Common myeloid progenitor, CD34-positive (primary cell): ENCODE measurements at regions not wholly inside any gene's neighbourhood (a gene's known extent, or its start where the extent isn't known, plus 50 kb on each side); places are given as distances from the start of the nearest gene placed in this dataset.

Source experiments
- CTCF ChIA-PET: fragments of 350-600 bp; sonication (Branson Sonifier 250); formaldehyde crosslinking; loops from one replicate; lab custom pipeline; 2021; ENCODE audit warnings: antibody characterized with exemption; lab: Charles Lee
- POLR2A ChIA-PET: fragments of 350-600 bp; sonication (Branson Sonifier 250); formaldehyde crosslinking; loops from one replicate; lab custom pipeline; 2021; ENCODE audit warnings: antibody characterized with exemption; lab: Charles Lee
- DNase-seq, 3 donors: peaks; one replicate each; pipeline versions ENCODE4 v3.0.0 to v3.0.0-alpha.2; 2013
- H3K27ac ChIP-seq, 2 experiments: 1 replicate in 1 of 2; 2 replicates in 1 of 2; pipeline ENCODE4 v1.7.0; 2013; ENCODE audit warnings: inconsistent platforms in 2 of 2, low read length in 2 of 2, mild to moderate bottlenecking in 2 of 2, low read depth in 1 of 2, moderate library complexity in 1 of 2; ENCODE audit not compliant: severe bottlenecking in 2 of 2, insufficient read depth in 1 of 2, poor library complexity in 1 of 2
- H3K27me3 ChIP-seq, 5 experiments: replicated peaks in 2 of 5; 1 replicate in 3 of 5; 2 replicates in 2 of 5; pipeline versions ENCODE4 v1.6.1 to v1.7.0; 2013; ENCODE audit warnings: low read length in 4 of 5, mild to moderate bottlenecking in 2 of 5, moderate library complexity in 2 of 5, inconsistent platforms in 1 of 5; ENCODE audit not compliant: insufficient read depth in 5 of 5, control insufficient read depth in 4 of 5
- H3K36me3 ChIP-seq, 4 experiments: 1 replicate in 2 of 4; 2 replicates in 2 of 4; pipeline versions ENCODE4 v1.6.1 to v1.7.0; 2013; ENCODE audit warnings: low read length in 3 of 4, control low read depth in 1 of 4, mild to moderate bottlenecking in 1 of 4; ENCODE audit not compliant: control insufficient read depth in 4 of 4, insufficient read depth in 4 of 4
- H3K4me1 ChIP-seq, 4 experiments: 1 replicate in 3 of 4; 2 replicates in 1 of 4; pipeline versions ENCODE4 v1.6.1 to v1.7.1; 2013; ENCODE audit warnings: low read length in 3 of 4, mild to moderate bottlenecking in 3 of 4, control low read depth in 1 of 4, inconsistent platforms in 1 of 4, moderate library complexity in 1 of 4; ENCODE audit not compliant: control insufficient read depth in 4 of 4, insufficient read depth in 4 of 4; ENCODE audit errors: control extremely low read depth in 1 of 4
- H3K4me3 ChIP-seq, 7 experiments: 1 replicate in 4 of 7; 2 replicates in 3 of 7; pipeline versions ENCODE4 v1.5.1 to v1.7.0; 2013; ENCODE audit warnings: mild to moderate bottlenecking in 7 of 7, low read length in 6 of 7, moderate library complexity in 6 of 7, inconsistent platforms in 2 of 7, low read depth in 2 of 7, control low read depth in 1 of 7; ENCODE audit not compliant: insufficient read depth in 4 of 7, control insufficient read depth in 1 of 7; ENCODE audit errors: extremely low read depth in 1 of 7
- H3K9me3 ChIP-seq, 5 experiments: 1 replicate in 4 of 5; 2 replicates in 1 of 5; pipeline versions ENCODE4 v1.6.1 to v1.7.1; 2013; ENCODE audit warnings: low read length in 4 of 5, mild to moderate bottlenecking in 2 of 5, inconsistent platforms in 1 of 5, low read depth in 1 of 5, moderate library complexity in 1 of 5; ENCODE audit not compliant: control insufficient read depth in 4 of 5, insufficient read depth in 2 of 5; ENCODE audit errors: control extremely low read depth in 1 of 5
- WGBS: methylation state at CpG from one replicate; pipeline ENCODE4 v1.1.5; 2013; ENCODE audit not compliant: insufficient coverage; 5-methylcytosine and 5-hydroxymethylcytosine counted together

DNA sequence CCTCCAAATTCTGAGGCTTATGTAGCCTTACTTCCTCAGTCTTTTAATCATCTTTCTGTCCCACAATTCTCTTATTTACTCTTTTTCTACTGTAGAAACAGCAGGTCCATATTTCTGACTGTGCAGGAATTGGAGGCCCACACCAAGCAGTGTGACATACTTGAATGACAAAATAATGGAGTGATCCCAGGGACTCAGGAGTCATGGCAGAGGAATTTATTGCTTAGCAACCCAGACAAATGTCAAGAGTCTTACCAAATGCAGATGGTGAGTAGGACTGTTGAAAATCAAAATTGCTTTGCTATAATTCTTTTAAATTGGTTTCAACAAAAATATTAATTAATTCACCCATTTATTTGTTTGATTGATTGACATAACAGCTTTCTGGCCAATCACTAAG lies 59.9 kb downstream of the HTR1B start:
- no peaks in the 10 kb centered on the region for H3K9me3 ChIP-seq
- CTCF ChIA-PET, result no interaction called here
- H3K27ac ChIP-seq, result no peak overlapping the region
- POLR2A ChIA-PET, result no interaction called here
- no peaks in the 10 kb centered on the region for H3K27me3 ChIP-seq
- DNase-seq, result no peak
- H3K4me1 ChIP-seq, result no peaks in the 10 kb centered on the region
- no peaks in the 10 kb centered on the region for H3K36me3 ChIP-seq
- H3K4me3 ChIP-seq, result no peak overlapping the region

DNA sequence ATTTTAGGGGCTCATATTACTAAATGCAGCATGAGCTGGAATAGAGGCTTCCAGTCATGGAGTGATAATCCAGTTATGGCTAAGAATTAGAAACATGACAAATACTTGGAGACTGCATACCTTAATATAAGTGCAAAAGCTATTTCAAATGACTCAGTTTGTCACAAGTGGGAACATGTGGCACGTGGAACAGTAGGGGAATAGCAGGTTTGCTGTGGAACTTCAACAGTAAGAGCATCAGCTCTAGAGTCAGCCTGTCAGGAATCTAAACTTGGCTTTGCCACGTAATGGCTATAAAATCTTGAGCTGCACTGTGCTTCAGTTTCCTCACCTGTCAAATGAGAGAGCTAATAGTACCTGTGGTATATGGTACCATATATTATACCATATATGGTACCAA lies 62.1 kb downstream of the HTR1B start:
- Histone ChIP-seq H3K36me3 (no peaks in the 10 kb centered on the region), H3K4me1 (no peaks in the 10 kb centered on the region), H3K27me3 (no peaks in the 10 kb centered on the region), H3K27ac (no peak overlapping the region), H3K4me3 (no peak overlapping the region), H3K9me3 (no peaks in the 10 kb centered on the region)
- no peak for DNase-seq
- ChIA-PET POLR2A (no interaction called here), CTCF (no interaction called here)
- 100% methylated on average over 1 of the region's 2 CpGs for WGBS

DNA sequence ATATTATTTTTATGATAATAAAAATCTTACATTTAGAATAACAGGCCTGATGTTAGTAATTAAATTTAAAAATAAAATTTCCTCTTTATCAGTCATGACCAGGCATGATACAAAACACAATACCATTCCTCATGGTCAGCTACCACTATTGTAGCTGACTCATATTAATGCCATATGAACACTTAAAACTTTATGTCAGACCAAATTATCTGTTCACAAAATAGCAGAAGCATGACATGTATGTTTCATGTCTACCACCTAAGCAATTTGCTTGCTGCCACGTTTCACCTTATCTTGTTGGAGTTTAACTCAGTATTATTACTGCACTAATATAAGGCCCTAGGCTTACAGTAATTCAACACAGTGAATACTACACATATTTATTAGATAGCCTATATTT lies 65.7 kb downstream of the HTR1B start:
- no peaks in the 10 kb centered on the region for H3K4me1 ChIP-seq
- no peak overlapping the region for H3K4me3 ChIP-seq
- H3K27ac ChIP-seq, result no peak overlapping the region
- no peak for DNase-seq
- H3K36me3 ChIP-seq, result no peaks in the 10 kb centered on the region
- ChIA-PET CTCF (no interaction called here), POLR2A (no interaction called here)
- no peaks in the 10 kb centered on the region for H3K9me3 ChIP-seq
- no peaks in the 10 kb centered on the region for H3K27me3 ChIP-seq
- 100% methylated on average over 1 of the region's 1 CpG for WGBS

DNA sequence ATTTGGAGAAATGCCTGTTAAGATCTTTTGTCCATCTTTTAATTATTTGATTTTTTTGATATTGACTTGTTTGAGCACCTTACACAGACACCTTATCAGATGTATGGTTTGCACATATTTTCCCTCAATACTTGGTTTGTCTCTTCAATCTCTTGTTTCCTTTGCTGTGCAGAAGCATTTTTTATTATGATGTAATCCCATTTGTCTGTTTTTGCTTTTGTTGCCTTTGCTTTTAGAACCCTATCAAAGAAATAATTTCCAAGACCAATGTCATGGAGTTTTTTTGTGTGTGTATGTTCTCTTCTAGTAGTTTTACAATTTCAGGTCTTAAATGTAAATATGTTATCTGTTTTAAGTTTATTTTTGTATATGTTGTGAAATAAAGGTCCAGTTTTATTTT lies 73.9 kb downstream of the HTR1B start:
- DNase-seq, result no peak
- POLR2A ChIA-PET, result no interaction called here
- Histone ChIP-seq H3K36me3 (no peaks in the 10 kb centered on the region), H3K27ac (no peak overlapping the region), H3K4me1 (no peaks in the 10 kb centered on the region), H3K4me3 (no peak overlapping the region), H3K27me3 (no peaks in the 10 kb centered on the region), H3K9me3 (no peaks in the 10 kb centered on the region)
- CTCF ChIA-PET, result no interaction called here

DNA sequence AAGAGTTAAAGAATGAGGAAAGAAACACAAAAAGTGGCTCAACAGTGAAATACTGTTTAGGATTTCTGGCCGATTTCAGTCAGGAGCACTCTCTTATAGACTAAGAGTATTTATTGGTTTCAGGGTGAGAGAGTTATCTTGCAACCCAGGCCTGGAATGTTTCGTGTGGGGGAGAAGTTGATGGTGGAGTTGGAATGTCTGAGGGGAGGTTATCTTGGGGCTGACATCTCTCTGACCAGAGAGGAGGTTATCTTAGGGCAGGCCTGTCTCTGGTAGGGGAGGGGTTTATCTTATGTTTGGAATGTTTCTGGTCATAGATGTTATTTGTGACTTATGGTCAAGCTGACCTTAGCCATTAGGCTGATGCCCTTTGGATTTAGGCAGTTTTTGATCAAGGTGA lies 80.3 kb downstream of the HTR1B start:
- ChIA-PET POLR2A (no interaction called here), CTCF (no interaction called here)
- DNase-seq, result no peak
- WGBS, result 85% methylated on average over 2 of the region's 2 CpGs
- Histone ChIP-seq H3K27ac (no peak overlapping the region), H3K4me1 (no peaks in the 10 kb centered on the region), H3K36me3 (no peaks in the 10 kb centered on the region), H3K9me3 (no peaks in the 10 kb centered on the region), H3K4me3 (no peak overlapping the region), H3K27me3 (no peaks in the 10 kb centered on the region)

DNA sequence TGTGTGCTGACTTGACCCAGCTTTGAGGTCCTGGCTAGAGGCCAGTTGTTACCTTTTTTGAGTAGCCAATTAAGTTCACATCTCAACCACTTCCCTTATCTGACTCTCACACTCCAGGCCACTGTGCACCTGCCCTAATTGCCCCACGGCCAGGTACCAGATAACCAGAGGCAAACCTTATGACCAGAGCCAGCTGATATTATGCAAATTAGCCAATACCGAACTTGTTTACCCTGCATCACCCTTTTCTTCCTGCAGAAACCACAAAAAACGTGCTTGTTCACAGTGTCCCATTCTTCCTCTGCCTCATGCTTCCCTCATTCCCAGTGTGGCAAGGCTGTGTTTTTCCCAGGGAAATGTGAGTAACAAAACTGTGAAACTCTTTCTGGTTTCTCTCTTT lies 89.3 kb downstream of the HTR1B start:
- Histone ChIP-seq H3K4me3 (no peak overlapping the region), H3K9me3 (peaks cover 0 to 2% (median 0%) of the 10 kb centered on the region in 5 experiments), H3K27me3 (no peaks in the 10 kb centered on the region), H3K36me3 (no peaks in the 10 kb centered on the region), H3K27ac (no peak overlapping the region), H3K4me1 (peaks cover 0 to 2% (median 0%) of the 10 kb centered on the region in 4 experiments)
- WGBS, result 20% methylated on average over 2 of the region's 3 CpGs
- DNase-seq, result peak in 1 of 3 donors; percentile 15
- ChIA-PET CTCF (no interaction called here), POLR2A (no interaction called here)

DNA sequence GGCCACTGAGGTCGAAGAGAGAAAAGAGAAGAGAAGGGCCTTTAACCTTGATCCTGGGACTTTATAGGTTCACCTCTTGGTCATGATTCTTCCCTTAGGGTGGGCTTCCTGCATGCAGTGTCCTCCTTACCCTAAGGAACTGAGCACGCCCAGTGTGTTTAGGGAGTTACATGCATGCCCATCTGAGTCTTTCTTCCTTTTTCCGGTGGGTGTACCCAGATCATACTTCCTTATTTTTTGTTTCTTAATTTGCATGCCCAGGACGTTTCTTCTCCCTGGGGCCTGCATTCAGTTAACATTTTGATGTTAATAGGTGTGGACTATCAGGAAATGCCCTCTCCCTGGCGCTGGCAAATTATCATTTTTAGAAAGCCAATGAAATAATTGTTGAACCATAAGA lies 91.5 kb downstream of the HTR1B start:
- 100% methylated on average over 1 of the region's 5 CpGs for WGBS
- POLR2A ChIA-PET, result no interaction called here
- Histone ChIP-seq H3K27ac (no peak overlapping the region), H3K4me1 (peaks cover 0 to 2% (median 0%) of the 10 kb centered on the region in 4 experiments), H3K9me3 (peaks cover 0 to 2% (median 0%) of the 10 kb centered on the region in 5 experiments), H3K36me3 (no peaks in the 10 kb centered on the region), H3K4me3 (no peak overlapping the region), H3K27me3 (no peaks in the 10 kb centered on the region)
- DNase-seq, result no peak
- CTCF ChIA-PET, result no interaction called here
